ENCODE measurements at regions not wholly inside any gene's neighbourhood (a gene's known extent, or its start where the extent isn't known, plus 50 kb on each side); places are given as distances from the start of the nearest gene placed in this dataset.

- Histone ChIP-seq H3K27ac (ENCODE audit: low read length) (no peak overlapping the region), H3K9me3 (ENCODE audit: control insufficient read depth, insufficient read depth, low read length) (no peaks in the 10 kb centered on the region), H3K4me3 (ENCODE audit: low read length) (no peak overlapping the region), H3K4me1 (ENCODE audit: control insufficient read depth, insufficient read depth, low read length) (peaks cover 3% of the 10 kb centered on the region), H3K27me3 (ENCODE audit: control insufficient read depth, insufficient read depth, low read length) (peaks cover 2% of the 10 kb centered on the region), H3K36me3 (ENCODE audit: control insufficient read depth, insufficient read depth, low read length) (no peaks in the 10 kb centered on the region)
- Mint-ChIP-seq H3K27me3 (ENCODE audit: low read depth in 2 of 2) (peaks cover 24 to 47% of the 10 kb centered on the region in 2 donors), H3K9me3 (peaks cover 2 to 3% of the 10 kb centered on the region in 2 donors), H3K4me1 (peaks cover 9 to 15% of the 10 kb centered on the region in 2 donors), H3K27ac (no peak overlapping the region), H3K36me3 (no peaks in the 10 kb centered on the region), H3K4me3 (no peak overlapping the region)
- intact Hi-C loops (cut with micrococcal nuclease): no loop called here
- DNase-seq (no peak), ATAC-seq (no peak)
- WGBS (ENCODE audit: insufficient coverage): 33% methylated on average over 4 of the region's 5 CpGs
- TF ChIP-seq CTCF (IDR thresholded peaks at IDR 0.05): no peak
Observed at GRCh38 chr20:50363027-50363426, 147.2 kb upstream of the PTPN1 start.

DNA sequence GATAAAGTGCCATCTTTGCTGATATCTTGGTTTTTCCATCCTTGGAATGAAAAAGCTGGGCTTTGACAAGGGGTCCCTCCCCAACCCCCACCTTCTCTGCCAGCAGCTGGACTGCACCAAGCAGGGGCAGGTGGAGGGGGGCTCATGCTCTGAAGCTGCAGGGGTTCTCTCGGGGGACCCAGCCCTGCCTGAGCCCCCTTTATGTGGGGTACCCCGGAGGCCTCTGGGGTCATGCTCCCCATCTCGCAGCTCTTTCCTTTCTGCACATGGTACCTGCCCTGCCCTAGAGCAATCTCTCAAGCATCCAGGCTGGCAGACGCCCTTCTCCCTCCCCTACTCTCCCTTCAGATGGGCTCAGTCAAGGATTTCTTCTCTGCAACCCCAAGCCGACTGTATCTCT lies 146.7 kb upstream of the PTPN1 start:
- Mint-ChIP-seq H3K9me3 (peaks cover 2 to 3% of the 10 kb centered on the region in 2 donors), H3K4me1 (peaks cover 13 to 15% of the 10 kb centered on the region in 2 donors), H3K4me3 (no peak overlapping the region), H3K36me3 (no peaks in the 10 kb centered on the region), H3K27ac (no peak overlapping the region), H3K27me3 (ENCODE audit: low read depth in 2 of 2) (peaks cover 25 to 52% of the 10 kb centered on the region in 2 donors)
- no peak for DNase-seq
- Histone ChIP-seq H3K27ac (ENCODE audit: low read length) (no peak overlapping the region), H3K36me3 (ENCODE audit: control insufficient read depth, insufficient read depth, low read length) (no peaks in the 10 kb centered on the region), H3K4me3 (ENCODE audit: low read length) (no peak overlapping the region), H3K4me1 (ENCODE audit: control insufficient read depth, insufficient read depth, low read length) (peaks cover 3% of the 10 kb centered on the region), H3K27me3 (ENCODE audit: control insufficient read depth, insufficient read depth, low read length) (peaks cover 2% of the 10 kb centered on the region), H3K9me3 (ENCODE audit: control insufficient read depth, insufficient read depth, low read length) (no peaks in the 10 kb centered on the region)
- TF ChIP-seq CTCF (IDR thresholded peaks at IDR 0.05): no peak
- ATAC-seq: no peak
- intact Hi-C loops (cut with micrococcal nuclease): no loop called here
- WGBS (ENCODE audit: insufficient coverage): 91% methylated on average over 5 of the region's 5 CpGs

- peaks cover 24 to 50% of the 10 kb centered on the region in 2 donors for H3K27me3 Mint-ChIP-seq (ENCODE audit: low read depth in 2 of 2)
- H3K27me3 ChIP-seq (ENCODE audit: control insufficient read depth, insufficient read depth, low read length): peaks cover 2% of the 10 kb centered on the region
- no peaks in the 10 kb centered on the region for H3K36me3 Mint-ChIP-seq
- H3K4me3 Mint-ChIP-seq: no peak overlapping the region
- peaks cover 3% of the 10 kb centered on the region for H3K4me1 ChIP-seq (ENCODE audit: control insufficient read depth, insufficient read depth, low read length)
- 78% methylated on average over 4 of the region's 6 CpGs for WGBS (ENCODE audit: insufficient coverage)
- intact Hi-C loops (cut with micrococcal nuclease): no loop called here
- H3K9me3 Mint-ChIP-seq: peaks cover 2 to 3% of the 10 kb centered on the region in 2 donors
- no peak overlapping the region for H3K27ac ChIP-seq (ENCODE audit: low read length)
- no peaks in the 10 kb centered on the region for H3K9me3 ChIP-seq (ENCODE audit: control insufficient read depth, insufficient read depth, low read length)
- no peaks in the 10 kb centered on the region for H3K36me3 ChIP-seq (ENCODE audit: control insufficient read depth, insufficient read depth, low read length)
- no peak for TF ChIP-seq CTCF (IDR thresholded peaks at IDR 0.05)
- no peak for ATAC-seq
- peaks cover 10 to 17% of the 10 kb centered on the region in 2 donors for H3K4me1 Mint-ChIP-seq
- DNase-seq: no peak
- H3K4me3 ChIP-seq (ENCODE audit: low read length): no peak overlapping the region
- no peak overlapping the region for H3K27ac Mint-ChIP-seq
Observed at GRCh38 chr20:50364542-50364941, 145.6 kb upstream of the PTPN1 start.
